Endothelial cell of umbilical vein (primary cell): ENCODE measurements at regions not wholly inside any gene's neighbourhood (a gene's known extent, or its start where the extent isn't known, plus 50 kb on each side); places are given as distances from the start of the nearest gene placed in this dataset.

Source experiments
- BruUV-seq: library from RNA; stranded (reverse); fragments of 400-500 nt; replicated peaks from 2 replicates; lab custom pipeline; 2021; lab: Mats Ljungman, UMichigan
- CTCF ChIA-PET: fragments of 300-600, 350-600 bp; sonication (Branson Sonifier 250); formaldehyde crosslinking; loops from one replicate; lab custom pipeline; 2021; ENCODE audit warnings: antibody characterized with exemption, inconsistent platforms; lab: Charles Lee
- POLR2A ChIA-PET: fragments of 300-600, 350-600 bp; sonication (Branson Sonifier 250); formaldehyde crosslinking; loops from one replicate; lab custom pipeline; 2021; ENCODE audit warnings: antibody characterized with exemption, inconsistent platforms; lab: Charles Lee
- DNase-seq: peaks from one replicate; pipeline ENCODE4 v3.0.0-alpha.2; 2011; ENCODE audit warnings: low read depth, low spot score
- FAIRE-seq: peaks from 2 replicates; lab custom pipeline; 2011; peaks lifted over from hg19 to GRCh38; lab: Jason Lieb, UNC
- H2AFZ ChIP-seq: 2 replicates; pipeline ENCODE4 v1.6.0; 2012; ENCODE audit warnings: low read depth, low read length, control low read depth, inconsistent platforms
- H3K27ac ChIP-seq: 2 replicates; pipeline ENCODE4 v1.5.1; 2011; ENCODE audit warnings: low read depth, mild to moderate bottlenecking, control low read depth, low read length, moderate library complexity; ENCODE audit not compliant: insufficient read depth
- H3K27me3 ChIP-seq, 2 experiments: 2 replicates each; pipeline versions ENCODE4 v1.6.0 to v1.6.1; 2011; ENCODE audit warnings: low read length in 2 of 2, mixed read lengths in 1 of 2; ENCODE audit not compliant: control insufficient read depth in 2 of 2, insufficient read depth in 2 of 2
- H3K36me3 ChIP-seq, 2 experiments: 2 replicates in 1 of 2; 3 replicates in 1 of 2; pipeline ENCODE4 v1.5.1; 2011; ENCODE audit warnings: low read length in 2 of 2, mild to moderate bottlenecking in 1 of 2, moderate library complexity in 1 of 2; ENCODE audit not compliant: control insufficient read depth in 2 of 2, insufficient read depth in 2 of 2; ENCODE audit errors: extremely low read depth in 1 of 2
- H3K4me1 ChIP-seq: 3 replicates; pipeline ENCODE4 v1.5.1; 2011; ENCODE audit warnings: mild to moderate bottlenecking, low read length; ENCODE audit not compliant: control insufficient read depth, insufficient read depth; ENCODE audit errors: extremely low read depth
- H3K4me2 ChIP-seq: 2 replicates; pipeline ENCODE4 v1.6.1; 2011; ENCODE audit warnings: low read length, control low read depth, mixed read lengths; ENCODE audit not compliant: insufficient read depth
- H3K4me3 ChIP-seq, 3 experiments: fragments of 200-600 bp in 1 of 3; sonication (generic), shearing (Covaris generic) in 1 of 3; replicated peaks in 1 of 3; 2 replicates each; pipeline ENCODE4 v1.5.1; 2011 to 2016; ENCODE audit warnings: control low read depth in 3 of 3, low read length in 3 of 3, mild to moderate bottlenecking in 2 of 3, inconsistent platforms in 1 of 3, low read depth in 1 of 3, moderate library complexity in 1 of 3; ENCODE audit not compliant: insufficient read depth in 1 of 3
- H3K79me2 ChIP-seq: 2 replicates; pipeline ENCODE4 v1.6.0; 2012; ENCODE audit warnings: low read length, inconsistent platforms; ENCODE audit not compliant: control insufficient read depth, insufficient read depth
- H3K9ac ChIP-seq: replicated peaks from 2 replicates; pipeline ENCODE3; 2011; ENCODE audit warnings: low read length, control low read depth; ENCODE audit not compliant: insufficient read depth; ENCODE audit errors: extremely low read depth
- H3K9me1 ChIP-seq: replicated peaks from 3 replicates; pipeline ENCODE4 v1.6.0; 2011; ENCODE audit warnings: mild to moderate bottlenecking, low read length; ENCODE audit not compliant: control insufficient read depth, insufficient read depth; ENCODE audit errors: extremely low read depth
- H3K9me3 ChIP-seq: replicated peaks from 2 replicates; pipeline ENCODE4 v1.5.1; 2012; ENCODE audit warnings: low read length, inconsistent platforms; ENCODE audit not compliant: control insufficient read depth, insufficient read depth
- H4K20me1 ChIP-seq: replicated peaks from 2 replicates; pipeline ENCODE3; 2011; ENCODE audit warnings: mild to moderate bottlenecking, low read length; ENCODE audit not compliant: control insufficient read depth, insufficient read depth; ENCODE audit errors: extremely low read depth
- EZH2 ChIP-seq: IDR thresholded peaks from 2 replicates; pipeline ENCODE4 v1.6.1; 2012; ENCODE audit warnings: borderline replicate concordance, low read depth, mild to moderate bottlenecking, moderate library complexity, low read length, inconsistent platforms; ENCODE audit not compliant: severe bottlenecking
- FOS ChIP-seq: IDR thresholded peaks from 2 replicates; pipeline ENCODE4 v1.6.1; 2011; ENCODE audit warnings: mild to moderate bottlenecking, low read length, moderate library complexity, borderline replicate concordance; ENCODE audit not compliant: insufficient read depth
- GATA2 ChIP-seq: IDR thresholded peaks from 2 replicates; pipeline ENCODE4 v1.7.0; 2011; ENCODE audit warnings: low read depth, mild to moderate bottlenecking, moderate library complexity, mixed read lengths, low read length; ENCODE audit not compliant: insufficient read length, insufficient read depth
- JUN ChIP-seq: IDR thresholded peaks from 2 replicates; pipeline ENCODE4 v1.6.1; 2011; ENCODE audit warnings: borderline replicate concordance, low read depth; ENCODE audit not compliant: insufficient read length, insufficient read depth
- MYC ChIP-seq: IDR thresholded peaks from one replicate; pipeline ENCODE4 v1.6.1; 2011; ENCODE audit warnings: mild to moderate bottlenecking, low read depth, low read length
- POLR2A ChIP-seq: IDR thresholded peaks from 2 replicates; pipeline ENCODE4 v1.6.1; 2012; ENCODE audit warnings: low read depth, mild to moderate bottlenecking, control low read depth, low read length
- POLR2AphosphoS5 ChIP-seq: IDR thresholded peaks from 2 replicates; pipeline ENCODE4 v1.6.1; 2012; ENCODE audit warnings: low read depth, mild to moderate bottlenecking, control low read depth, low read length, moderate library complexity; ENCODE audit not compliant: insufficient read depth
- dilution Hi-C: fragments of 300-500 bp; cut with MboI; formaldehyde crosslinking; loops from one replicate; pipeline ENCODE4 v1.15.0; 2019; ENCODE audit warnings: low sequenced_read_pairs; ENCODE audit not compliant: extremely low pct_ligation_motif_present
- intact Hi-C: fragments of 100-400 bp; cut with micrococcal nuclease; formaldehyde crosslinking; loops from one replicate; pipeline ENCODE4 v1.10.0; 2022
- TF ChIP-seq, protein P1 (sequence below), 2 donors: IDR thresholded peaks; 1 replicate in 1 of 2; 2 replicates in 1 of 2; pipeline ENCODE4 v1.5.1; 2011; ENCODE audit warnings: low read length in 2 of 2, mild to moderate bottlenecking in 2 of 2, moderate library complexity in 2 of 2, control low read depth in 1 of 2, inconsistent platforms in 1 of 2, low read depth in 1 of 2; ENCODE audit not compliant: insufficient read depth in 1 of 2; ENCODE audit errors: extremely low read depth in 1 of 2
- TF ChIP-seq, protein P2 (sequence below): IDR thresholded peaks from 2 replicates; pipeline ENCODE4 v1.6.1; 2011; ENCODE audit not compliant: insufficient read depth, insufficient read length

DNA sequence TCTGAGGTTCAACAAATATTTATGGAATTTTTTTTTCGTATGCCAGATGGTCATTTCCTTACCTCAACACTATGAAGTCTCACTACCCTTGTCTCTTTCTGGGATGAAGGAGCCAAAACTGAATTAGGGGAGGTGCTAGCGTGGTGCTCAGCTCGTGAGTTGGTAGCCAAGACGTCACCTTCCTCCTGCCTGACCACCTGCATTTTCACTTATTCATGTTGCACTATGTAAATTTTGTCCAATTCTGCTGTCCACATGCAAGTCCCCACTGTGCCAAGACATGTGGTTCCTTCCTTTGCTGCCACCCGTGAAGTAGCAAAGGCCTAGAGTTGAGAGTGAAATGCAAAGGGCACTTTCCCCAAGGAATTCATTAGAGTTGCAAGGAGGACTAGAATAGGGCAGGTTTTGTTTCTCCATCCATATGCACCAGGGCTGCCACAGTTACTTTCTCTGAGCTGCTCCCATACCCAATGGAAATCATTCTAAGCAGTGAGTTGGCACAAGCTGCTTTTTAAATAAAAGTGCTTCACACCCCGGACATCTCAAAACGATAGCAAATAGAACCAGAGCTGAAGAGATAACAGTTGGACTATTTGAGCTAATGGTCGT lies 591.3 kb upstream of the NOX3 start:
- POLR2A ChIA-PET = no interaction called here
- Histone ChIP-seq H4K20me1 (no peaks in the 10 kb centered on the region), H3K9ac (no peak overlapping the region), H3K4me2 (no peak overlapping the region), H3K27me3 (no peaks in the 10 kb centered on the region), H3K9me1 (no peaks in the 10 kb centered on the region), H3K79me2 (no peaks in the 10 kb centered on the region), H2AFZ (no peak overlapping the region), H3K9me3 (no peaks in the 10 kb centered on the region), H3K27ac (no peak overlapping the region), H3K36me3 (no peaks in the 10 kb centered on the region), H3K4me1 (no peaks in the 10 kb centered on the region), H3K4me3 (no peak overlapping the region)
- intact Hi-C loops = no loop called here
- BruUV-seq = no TSS peak
- CTCF ChIA-PET = no interaction called here
- no peak for TF ChIP-seq POLR2A
- TF ChIP-seq, protein P1, sequence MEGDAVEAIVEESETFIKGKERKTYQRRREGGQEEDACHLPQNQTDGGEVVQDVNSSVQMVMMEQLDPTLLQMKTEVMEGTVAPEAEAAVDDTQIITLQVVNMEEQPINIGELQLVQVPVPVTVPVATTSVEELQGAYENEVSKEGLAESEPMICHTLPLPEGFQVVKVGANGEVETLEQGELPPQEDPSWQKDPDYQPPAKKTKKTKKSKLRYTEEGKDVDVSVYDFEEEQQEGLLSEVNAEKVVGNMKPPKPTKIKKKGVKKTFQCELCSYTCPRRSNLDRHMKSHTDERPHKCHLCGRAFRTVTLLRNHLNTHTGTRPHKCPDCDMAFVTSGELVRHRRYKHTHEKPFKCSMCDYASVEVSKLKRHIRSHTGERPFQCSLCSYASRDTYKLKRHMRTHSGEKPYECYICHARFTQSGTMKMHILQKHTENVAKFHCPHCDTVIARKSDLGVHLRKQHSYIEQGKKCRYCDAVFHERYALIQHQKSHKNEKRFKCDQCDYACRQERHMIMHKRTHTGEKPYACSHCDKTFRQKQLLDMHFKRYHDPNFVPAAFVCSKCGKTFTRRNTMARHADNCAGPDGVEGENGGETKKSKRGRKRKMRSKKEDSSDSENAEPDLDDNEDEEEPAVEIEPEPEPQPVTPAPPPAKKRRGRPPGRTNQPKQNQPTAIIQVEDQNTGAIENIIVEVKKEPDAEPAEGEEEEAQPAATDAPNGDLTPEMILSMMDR (IDR thresholded peaks at IDR 0.05; ENCODE audit: extremely low read depth in 1 of 2, insufficient read depth in 1 of 2, low read depth in 1 of 2, low read length in 2 of 2) = no peak
- TF ChIP-seq FOS = no peak
- no peak for TF ChIP-seq EZH2
- TF ChIP-seq GATA2 = no peak
- TF ChIP-seq MYC = no peak
- TF ChIP-seq, protein P2, sequence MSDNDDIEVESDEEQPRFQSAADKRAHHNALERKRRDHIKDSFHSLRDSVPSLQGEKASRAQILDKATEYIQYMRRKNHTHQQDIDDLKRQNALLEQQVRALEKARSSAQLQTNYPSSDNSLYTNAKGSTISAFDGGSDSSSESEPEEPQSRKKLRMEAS = no peak
- no peak for TF ChIP-seq JUN
- no peak for TF ChIP-seq POLR2AphosphoS5
- FAIRE-seq (no peak), DNase-seq (no peak)
- dilution Hi-C loops = no loop called here
